Stimulated activated CD4-positive, alpha-beta T cell treated with anti-CD3 and anti-CD28 coated beads, Interleukin-15, amount 100 ng/mL, for 1 hour (primary cell): ENCODE measurements at regions not wholly inside any gene's neighbourhood (a gene's known extent, or its start where the extent isn't known, plus 50 kb on each side); places are given as distances from the start of the nearest gene placed in this dataset.
"Not testable (repeated sequence)": the region's sequence is repeated elsewhere in the genome, so short reads cannot be mapped to it uniquely, and the experiment has no call there.

Experiments
- DNase-seq, 2 donors: peaks; one replicate each; pipeline ENCODE4 v3.0.0-alpha.2; 2020; ENCODE audit warnings: low read depth in 1 of 2, low spot score in 1 of 2

DNA sequence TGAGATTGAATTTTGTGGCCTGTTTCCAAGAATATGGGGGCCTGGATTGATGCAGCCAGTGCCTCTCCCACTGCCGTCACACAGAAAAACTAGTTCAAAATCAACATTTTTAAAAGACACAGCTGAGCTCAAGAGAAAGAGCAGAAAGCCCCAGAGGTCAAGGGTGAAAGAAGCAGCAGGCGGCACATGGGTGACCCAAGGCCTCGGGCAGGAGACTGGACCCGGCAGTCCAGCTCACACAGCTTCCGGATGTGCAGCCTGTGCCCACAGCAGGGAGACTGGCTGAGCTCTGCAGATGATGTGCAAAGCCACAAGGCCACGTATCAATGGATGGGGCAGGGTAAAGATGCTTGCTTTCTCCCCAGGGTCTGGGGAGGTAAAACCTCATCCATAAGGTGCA lies 50.4 kb upstream of the RNF32 start:
- no peak for DNase-seq

DNA sequence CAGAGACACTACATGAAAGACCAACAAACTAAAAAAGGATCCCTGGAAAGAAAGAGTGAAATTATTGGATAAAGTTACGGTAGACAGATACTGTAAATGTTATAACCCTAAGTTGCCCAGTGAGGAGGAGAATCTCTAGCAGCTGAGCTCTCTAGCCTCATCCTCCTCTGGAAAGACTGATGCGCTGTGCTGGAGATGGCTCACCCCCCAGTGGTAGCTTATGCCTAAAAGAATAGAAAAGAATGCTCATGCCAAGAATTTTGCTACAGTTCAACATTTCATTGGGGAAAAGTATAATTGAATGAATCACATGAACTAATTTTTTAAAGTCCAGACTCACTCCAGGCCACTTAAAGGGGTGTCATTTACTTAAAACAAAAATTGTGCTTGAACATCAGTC lies 50.8 kb upstream of the RNF32 start:
- DNase-seq = no peak

DNA sequence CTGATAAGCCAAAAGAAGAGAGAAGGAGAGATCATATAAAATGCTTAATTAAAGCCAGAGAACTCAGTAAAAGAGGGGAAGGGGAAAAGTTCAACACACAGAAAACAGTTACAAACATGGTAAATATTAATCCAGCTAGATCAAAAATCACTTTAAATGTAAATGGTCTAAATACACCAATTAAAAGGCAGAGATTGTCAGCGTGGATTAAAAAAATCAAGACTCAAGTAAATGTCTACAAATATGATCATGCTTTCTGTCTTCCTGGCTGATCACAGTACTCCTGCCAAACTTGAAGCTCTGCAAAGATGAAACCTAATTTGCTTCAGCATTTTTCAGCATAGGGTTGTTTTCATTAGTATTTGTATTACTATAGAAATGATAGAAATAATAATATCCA lies 54.6 kb upstream of the RNF32 start:
- DNase-seq = no peak

DNA sequence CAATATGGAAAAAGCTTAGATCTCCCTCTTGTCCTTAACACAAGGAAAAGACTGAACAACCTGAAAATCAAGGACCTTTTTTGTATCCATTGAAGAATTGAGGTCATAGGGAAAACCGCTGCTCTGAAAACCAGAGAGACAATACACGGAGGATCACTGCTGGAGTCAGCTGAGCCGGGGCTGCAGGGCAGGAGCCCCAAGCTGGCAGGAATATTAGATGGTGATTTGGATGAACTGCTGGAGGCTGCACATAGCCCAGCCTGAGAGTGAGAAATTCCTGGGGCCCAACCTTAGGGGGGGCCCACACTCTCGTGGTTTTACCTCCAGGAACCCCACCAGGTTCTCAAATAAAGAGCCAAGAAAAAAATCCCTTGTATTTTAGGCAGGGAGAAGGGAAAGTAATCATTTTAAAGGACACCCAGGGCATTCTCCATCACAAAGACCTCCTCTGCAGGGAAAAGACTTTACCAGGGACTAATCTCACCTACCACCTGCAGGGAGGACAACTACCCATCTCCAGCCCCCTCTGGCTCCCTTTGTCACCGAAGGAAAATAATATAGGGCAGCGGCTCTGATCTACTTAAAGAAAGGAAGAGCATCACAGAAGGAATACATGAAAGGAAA lies 55.4 kb upstream of the RNF32 start:
- DNase-seq = no peak

DNA sequence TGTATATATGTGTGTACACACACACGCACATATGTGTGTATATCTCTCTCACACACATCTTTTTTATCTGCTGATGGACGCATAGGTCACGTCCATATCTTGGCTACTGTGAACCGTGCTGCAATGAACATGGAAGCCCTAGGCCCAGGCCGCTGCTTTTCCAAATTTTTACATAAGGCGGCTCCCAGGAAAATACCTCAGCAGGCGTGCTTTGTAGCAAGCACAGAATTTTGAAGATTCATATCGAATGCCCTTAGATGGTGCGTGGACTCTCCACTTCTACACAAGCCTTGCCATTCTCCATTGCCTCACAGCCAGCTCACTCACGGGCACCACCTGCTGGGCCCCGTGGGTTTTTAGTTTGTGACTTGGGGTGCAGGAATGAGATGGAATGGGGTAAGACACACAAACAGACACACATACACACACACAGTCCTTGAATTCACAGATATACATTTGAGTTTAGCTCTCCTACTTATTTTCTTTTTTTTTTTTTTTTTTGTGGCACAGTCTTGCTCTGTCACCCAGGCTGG lies 57.9 kb upstream of the RNF32 start:
- no peak for DNase-seq

DNA sequence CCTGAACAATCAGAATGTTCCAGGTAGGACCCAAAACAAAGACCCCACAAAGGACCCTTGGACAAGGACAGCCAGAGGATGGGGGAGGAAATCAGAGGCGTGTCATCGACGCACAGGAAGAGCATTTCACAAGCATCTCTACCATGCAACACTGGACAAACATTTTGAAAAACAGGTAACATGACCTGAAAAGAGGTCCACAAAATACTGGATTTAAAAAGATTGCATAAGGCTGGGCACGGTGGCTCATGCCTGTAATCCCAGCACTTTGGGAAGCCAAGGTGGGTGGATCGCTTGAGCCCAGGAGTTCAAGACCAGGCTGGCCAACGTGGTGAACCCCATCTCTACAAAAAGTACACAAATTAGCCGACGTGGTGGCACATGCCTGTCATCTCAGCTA lies 60.5 kb upstream of the RNF32 start:
- DNase-seq = no peak

DNA sequence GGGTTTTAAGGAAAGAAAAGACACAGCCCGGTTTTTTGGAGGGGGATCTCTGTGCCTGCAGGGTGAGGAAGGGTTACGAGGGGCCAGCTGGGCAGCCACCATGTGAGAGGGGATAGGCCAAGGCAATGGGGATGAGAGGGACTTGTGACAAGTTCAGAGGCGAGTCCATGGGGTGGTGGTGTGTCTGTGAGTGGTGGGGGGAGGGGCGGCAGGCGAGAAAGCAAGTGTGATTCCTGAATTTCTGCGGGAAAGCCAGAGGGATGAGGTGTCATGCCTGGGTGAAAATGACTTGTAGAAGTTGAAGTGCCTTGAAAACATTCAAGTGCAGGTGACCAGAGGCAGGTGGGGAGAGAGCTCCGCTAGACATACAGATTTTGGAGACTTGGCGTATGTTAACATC lies 61.0 kb upstream of the RNF32 start:
- DNase-seq = no peak

DNA sequence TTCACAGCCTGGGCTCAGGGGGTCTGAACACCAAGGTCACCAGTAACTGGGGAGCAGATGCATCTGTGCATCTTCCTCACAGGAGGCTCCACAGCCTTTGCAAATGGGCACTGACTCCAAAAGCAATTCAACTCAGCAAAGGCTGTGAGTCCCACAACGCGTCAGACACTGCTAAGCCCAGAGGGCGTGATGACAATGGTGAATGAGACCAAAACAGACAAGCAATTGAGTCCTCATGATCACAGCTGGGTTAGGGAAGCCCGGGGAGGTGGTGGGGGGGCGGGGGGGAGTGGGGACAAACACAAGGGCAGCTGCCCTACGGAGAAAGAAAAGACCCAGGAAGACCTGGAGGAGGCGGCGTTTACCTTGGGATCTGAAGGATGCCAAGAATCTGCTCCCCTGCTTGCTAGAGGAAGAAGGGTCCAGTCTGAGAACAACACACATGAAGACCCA lies 61.6 kb upstream of the RNF32 start:
- DNase-seq = no peak

DNA sequence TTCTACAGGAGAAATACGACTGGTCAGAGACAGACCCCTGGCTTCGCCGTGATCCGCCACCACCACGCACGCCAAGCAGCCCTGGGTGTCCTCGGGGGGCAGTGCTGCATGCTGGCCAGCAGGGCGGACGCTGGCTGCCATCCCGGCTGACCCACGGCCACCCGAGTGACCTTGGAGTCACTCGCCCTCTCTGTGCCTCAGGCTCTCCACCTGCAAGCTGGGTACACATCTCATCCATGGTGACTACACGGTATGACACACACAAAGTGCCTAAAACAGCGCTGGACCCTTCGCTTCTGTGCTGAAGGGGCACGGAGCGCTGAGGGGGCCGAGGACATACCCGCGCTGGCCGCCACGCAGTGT lies 62.0 kb upstream of the RNF32 start:
- DNase-seq = no peak

DNA sequence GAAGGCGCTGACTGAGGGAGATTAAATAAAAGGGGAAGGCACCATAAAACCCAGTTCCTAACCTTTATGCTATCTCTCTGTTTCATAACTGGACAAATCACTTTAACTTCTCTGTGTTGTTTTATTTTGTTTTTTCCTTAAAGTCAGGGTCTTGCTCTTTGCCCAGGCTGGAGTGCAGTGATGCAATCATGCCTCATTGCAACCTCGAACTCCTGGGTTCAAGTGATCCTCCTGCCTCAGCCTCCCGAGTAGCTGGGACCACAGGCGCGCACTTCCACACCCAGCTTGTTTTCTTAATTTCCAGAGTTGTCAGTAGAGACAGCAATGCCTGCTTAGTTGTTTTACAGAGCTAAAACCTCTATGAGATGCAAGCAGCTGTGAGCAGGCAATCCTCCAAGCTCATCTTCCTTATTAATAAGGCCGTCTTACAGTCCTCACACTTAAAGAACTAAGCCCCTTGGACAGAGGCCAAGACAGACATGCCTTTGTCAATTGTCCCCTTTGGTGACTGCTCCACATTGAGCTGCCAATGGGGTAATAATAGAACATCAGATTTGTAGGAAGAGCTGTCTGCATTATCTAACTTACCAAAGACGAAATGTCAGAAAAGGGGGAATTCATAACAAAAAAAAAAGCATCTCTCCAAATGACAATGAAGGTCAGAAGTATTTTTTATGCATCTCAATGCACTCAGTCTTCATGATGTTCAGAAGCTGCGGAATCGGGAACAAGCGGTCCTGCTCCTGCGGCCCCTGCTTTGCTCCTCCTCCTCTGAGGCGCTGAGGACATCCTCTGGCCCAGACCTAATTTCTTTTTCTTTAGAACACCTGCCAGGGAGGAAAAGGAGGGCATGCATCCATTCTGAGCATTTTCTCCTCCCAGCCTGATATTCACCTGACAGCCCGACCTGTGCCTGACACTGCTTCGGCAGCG lies 62.7 kb upstream of the RNF32 start:
- no peak for DNase-seq

DNA sequence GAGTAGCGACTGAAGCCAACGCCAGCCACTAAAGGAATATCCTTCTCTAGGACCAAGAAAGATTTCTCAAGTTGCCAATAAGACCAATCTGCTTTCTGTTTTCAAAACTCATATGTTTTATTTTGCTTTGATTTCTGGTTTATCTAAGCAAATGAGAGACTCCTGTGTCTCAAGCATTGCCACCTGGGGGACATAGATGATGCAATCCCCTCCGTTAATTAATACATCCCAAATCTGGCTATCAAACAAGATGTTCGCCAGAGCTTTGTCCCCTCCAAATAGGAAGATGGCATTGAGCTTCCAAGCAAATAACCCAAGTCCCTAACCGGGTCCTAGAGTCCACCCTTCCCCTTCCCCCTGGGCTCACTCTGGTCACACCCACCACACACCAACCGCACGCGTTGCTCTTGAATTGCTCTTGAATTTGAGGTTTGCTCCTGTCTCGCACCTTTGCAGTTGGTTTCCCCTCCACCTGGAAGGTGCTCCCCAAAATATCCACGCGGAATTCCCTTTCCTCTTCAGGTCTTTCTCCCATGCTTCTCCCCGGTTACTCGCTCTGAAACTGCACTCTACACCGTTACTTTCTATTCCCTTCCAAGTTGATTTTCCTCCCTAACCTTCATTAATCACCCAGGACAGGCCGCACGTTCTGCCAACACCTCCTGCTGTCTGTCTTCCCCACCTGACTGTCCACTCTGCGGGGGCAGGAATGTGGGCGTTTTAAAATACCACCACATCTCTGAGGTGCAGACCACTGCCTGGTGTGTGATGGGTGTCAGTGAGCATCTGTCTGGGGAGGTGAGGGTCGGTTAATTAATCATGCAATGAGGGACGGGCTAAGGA lies 64.1 kb upstream of the RNF32 start:
- DNase-seq = no peak

DNA sequence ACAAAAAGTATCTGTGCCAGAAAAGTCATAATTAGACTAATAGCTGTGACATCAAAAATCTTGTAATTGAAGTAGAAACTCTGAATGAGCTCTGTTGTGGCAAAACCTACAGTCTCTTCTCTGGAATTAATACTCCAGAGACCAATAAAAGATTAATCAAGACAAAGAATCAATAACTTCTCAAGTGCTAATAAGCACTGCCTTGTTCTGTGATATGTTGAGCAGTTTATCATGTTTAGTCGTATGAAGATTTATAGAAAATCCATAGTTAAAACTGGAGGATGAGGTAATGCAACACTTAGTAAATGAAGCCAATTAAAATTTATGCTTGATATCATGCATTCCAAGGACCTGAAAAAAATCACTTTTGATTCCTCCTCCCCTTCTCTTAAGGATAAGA lies 72.3 kb upstream of the RNF32 start:
- DNase-seq = no peak

DNA sequence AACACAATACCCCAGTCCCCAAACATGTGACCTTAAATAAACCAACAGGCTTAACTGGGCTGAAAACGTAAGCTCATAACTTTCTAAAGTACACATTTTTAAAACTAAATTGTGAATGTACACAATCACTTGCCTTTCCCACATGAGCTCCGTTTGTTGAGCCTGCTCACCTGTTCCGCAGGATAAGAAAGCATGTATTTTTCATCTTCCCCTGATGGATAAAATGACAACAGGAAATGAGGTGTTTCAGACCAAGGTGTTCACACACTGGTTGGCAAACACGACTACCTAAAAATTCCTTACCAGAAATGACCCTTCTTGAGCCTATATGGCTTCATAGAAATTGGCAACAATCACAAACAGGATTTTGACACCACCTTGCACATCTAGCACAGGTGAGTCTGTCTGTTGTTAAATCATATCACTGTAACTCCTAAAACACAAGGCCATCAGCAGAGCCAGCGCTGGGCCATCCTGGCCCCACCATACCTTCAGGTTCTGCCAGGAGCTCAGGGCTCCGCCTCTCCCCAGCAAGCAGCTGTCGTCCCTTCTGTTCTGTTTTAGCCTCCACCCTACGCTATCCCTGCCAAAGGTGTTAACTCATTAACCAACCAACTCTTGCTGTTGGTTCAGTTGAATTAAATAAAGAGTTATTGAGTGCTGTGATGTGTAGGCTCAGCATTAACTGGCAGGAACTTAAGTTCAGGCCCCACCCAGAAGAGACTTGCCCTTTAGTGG lies 73.6 kb upstream of the RNF32 start:
- no peak for DNase-seq

DNA sequence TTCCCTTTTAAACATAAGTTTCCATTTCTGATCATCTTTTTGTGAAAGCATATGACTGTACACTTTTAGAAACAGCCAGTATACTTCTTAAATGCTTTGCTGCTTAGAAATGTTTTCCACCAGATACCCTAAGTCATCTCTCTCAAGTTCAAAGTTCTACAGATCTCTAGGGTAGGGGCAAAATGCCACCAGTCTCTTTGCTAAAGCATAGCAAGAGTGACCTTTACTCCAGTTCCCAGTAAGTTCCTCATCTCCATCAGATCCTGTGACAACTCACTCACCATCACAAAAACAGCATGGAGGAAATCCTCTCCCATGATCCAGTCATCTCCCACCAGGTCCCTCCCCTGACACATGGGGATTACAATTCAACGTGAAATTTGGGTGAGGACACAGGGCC lies 75.6 kb upstream of the RNF32 start:
- DNase-seq = not testable (repeated sequence)

DNA sequence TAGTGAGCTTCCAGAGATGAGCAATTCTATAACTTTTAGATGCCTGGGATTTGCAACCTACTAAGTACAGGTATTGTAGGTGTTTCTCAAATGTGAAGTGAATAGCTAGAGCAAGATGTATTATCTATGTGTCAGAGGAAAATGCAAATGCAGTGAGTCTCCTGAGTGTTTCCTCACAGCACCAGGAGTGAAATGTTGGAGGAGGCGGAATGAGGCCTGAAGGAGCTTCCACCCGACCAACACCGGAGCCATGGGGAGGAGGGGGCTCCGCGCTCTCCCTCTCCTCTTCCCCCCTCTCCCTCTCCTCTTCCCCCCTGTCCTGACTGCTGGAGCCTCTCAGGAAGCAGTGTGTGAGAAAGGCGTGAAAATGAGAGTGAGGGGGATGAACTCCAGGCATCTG lies 79.9 kb upstream of the RNF32 start:
- DNase-seq = no peak

DNA sequence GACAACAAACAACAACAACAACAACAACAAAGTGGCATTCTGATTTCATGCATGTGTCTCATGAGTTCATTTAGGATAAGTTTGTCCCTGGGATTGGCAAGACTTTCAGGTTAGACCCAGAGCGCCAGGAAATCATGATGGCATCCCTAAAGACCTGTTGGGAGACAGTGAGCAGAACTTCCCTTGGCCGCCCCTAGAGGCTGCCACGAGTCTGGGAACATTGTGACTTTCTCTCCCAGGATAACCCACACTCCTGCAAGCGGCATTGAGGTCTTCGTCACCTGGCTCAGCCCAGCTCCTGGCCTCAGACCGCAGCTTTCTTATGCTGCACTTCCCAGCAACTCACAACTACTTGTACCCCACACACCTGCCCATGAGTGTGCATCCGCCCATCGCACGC lies 80.5 kb upstream of the RNF32 start:
- DNase-seq = no peak

DNA sequence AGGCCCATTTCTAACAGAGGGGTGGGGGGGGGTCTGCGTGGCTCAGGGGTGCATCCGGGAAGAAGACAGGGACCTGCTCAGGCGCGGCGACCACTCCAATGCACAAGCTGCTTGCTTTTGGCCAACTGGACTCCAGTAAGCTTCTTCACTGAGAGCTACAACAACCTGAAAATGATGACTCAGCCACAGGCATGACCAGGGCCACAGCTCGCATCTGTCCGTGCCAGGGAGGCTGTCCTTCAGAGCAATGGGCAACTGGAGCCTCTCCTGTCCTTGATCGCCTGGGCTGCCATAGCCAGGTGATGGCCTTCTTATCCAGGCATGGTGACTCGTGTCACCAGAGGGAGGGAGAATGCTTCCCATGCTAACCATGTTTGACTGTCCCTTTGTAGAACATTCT lies 81.6 kb upstream of the RNF32 start:
- DNase-seq = no peak

DNA sequence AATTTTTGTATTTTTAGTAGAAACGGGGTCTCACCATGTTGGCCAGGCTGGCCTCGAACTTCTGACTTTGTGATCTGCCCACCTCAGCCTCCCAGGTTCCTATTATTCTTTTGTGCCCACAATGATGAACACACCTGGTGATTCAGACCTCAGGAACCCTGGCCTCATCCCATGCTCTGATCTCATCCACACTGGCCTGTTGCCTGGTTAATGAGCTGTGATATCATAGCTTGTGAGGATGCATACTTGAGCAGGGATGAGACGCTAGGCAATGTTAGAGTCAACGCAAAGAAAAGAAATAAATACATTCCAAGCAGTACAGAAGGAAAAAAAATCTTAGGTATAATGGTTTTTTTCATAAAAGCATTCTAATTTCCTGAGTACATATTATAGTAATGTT lies 82.4 kb upstream of the RNF32 start:
- DNase-seq = no peak

DNA sequence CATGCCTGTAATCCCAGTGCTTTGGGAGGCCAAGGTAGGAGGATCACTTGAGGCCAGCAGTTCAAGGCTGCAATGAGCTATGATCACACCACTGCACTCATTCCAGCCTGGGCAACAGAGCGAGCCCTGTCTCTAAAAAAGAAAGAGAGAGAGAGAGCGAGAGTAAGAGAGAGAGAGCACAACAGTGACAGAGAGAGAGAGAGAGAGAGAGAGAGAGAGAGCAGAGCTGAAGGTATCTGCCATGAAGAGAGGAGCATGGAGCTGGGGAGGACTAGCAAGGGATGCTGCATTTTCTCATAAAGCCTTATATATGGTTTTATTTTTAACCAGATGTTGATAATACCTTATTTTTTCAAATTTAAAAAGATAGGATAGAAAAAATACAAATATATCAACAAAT lies 84.5 kb upstream of the RNF32 start:
- DNase-seq = no peak

DNA sequence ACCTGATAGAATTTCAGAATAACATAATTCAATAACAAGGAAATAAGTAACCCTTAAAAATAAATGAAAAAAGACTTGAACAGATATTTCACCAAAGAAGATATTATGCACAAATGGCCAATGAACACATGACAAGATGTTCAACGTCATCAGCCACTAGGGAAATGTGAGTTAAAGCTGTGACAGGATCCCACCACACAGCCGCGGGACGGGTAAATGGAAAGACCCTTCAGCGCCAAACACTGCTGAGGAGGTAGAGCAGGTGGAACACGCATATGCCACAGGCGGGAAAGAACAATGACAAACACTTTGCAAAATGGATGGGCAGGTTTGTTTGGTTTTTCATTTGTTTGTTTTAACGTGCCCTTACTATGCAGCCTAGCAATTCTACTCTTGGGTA lies 86.1 kb upstream of the RNF32 start:
- no peak for DNase-seq

DNA sequence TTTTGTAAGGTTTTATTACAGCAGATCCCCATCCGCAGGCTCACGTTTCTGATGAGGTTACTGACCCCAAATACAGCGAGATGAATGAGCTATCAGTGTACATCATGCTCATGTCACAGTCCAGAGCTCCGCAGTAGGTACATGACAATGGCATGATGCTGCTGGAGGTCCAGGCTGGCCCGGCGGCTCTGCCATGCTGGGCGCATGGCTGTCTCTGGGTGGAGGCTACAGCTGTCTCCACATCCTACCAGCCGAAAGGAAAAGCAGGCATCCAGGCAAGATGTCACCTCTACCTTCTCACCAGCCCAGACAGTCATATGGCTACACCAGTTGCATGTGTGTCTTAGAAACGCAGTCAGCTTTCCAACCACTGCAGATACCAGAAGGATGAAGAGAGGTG lies 90.9 kb upstream of the RNF32 start:
- no peak for DNase-seq
